ENCODE measurements at regions not wholly inside any gene's neighbourhood (a gene's known extent, or its start where the extent isn't known, plus 50 kb on each side); places are given as distances from the start of the nearest gene placed in this dataset.
"Not testable (repeated sequence)": the region's sequence is repeated elsewhere in the genome, so short reads cannot be mapped to it uniquely, and the experiment has no call there.

DNA sequence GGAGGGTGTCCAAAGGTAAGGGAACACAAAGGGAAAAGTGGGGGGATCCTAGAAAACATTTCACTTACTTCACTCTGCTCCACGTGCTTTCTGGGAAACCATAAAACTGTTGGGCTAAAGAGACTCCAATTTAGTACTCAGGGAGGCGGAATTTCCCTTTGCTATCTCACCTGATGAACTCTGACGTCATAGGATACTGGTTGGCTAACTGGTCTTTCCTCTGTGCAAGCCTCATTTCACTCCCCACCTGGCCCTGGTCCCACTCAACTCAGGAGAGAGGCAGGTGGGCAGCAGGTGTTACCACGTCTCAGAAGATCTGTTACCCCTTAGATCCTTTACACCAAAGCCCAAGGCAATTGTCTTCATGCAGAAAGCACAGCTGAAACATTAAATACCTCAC lies 51.8 kb upstream of the PMAIP1 start:
- H3K4me1 ChIP-seq (ENCODE audit: control insufficient read depth in 1 of 2, insufficient read depth in 2 of 2, low read depth in 1 of 2, low read length in 1 of 2), result no peaks in the 10 kb centered on the region
- ChIA-PET CTCF (interaction anchor here (0.6 to 3.9 kb wide), 4 partner anchors 11 to 1874 kb away, joined by 3 to 16 read pairs (median 3); no protein-coding TSS in a partner anchor), POLR2A (no interaction called here)
- no peak for DNase-seq
- TF ChIP-seq RCOR1 (IDR thresholded peaks at IDR 0.05; ENCODE audit: low read length) (no peak), FOSL2 (IDR thresholded peaks at IDR 0.05; ENCODE audit: borderline replicate concordance, low read depth) (no peak), ELF1 (IDR thresholded peaks at IDR 0.05) (no peak), NRF1 (IDR thresholded peaks at IDR 0.05; ENCODE audit: low read depth, low read length) (no peak), YY1 (IDR thresholded peaks at IDR 0.05; ENCODE audit: low read depth) (no peak)
- TF ChIP-seq, protein P1, sequence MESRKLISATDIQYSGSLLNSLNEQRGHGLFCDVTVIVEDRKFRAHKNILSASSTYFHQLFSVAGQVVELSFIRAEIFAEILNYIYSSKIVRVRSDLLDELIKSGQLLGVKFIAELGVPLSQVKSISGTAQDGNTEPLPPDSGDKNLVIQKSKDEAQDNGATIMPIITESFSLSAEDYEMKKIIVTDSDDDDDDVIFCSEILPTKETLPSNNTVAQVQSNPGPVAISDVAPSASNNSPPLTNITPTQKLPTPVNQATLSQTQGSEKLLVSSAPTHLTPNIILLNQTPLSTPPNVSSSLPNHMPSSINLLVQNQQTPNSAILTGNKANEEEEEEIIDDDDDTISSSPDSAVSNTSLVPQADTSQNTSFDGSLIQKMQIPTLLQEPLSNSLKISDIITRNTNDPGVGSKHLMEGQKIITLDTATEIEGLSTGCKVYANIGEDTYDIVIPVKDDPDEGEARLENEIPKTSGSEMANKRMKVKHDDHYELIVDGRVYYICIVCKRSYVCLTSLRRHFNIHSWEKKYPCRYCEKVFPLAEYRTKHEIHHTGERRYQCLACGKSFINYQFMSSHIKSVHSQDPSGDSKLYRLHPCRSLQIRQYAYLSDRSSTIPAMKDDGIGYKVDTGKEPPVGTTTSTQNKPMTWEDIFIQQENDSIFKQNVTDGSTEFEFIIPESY (IDR thresholded peaks at IDR 0.05; ENCODE audit: borderline replicate concordance, low read depth), result no peak
- TF ChIP-seq, protein P2, sequence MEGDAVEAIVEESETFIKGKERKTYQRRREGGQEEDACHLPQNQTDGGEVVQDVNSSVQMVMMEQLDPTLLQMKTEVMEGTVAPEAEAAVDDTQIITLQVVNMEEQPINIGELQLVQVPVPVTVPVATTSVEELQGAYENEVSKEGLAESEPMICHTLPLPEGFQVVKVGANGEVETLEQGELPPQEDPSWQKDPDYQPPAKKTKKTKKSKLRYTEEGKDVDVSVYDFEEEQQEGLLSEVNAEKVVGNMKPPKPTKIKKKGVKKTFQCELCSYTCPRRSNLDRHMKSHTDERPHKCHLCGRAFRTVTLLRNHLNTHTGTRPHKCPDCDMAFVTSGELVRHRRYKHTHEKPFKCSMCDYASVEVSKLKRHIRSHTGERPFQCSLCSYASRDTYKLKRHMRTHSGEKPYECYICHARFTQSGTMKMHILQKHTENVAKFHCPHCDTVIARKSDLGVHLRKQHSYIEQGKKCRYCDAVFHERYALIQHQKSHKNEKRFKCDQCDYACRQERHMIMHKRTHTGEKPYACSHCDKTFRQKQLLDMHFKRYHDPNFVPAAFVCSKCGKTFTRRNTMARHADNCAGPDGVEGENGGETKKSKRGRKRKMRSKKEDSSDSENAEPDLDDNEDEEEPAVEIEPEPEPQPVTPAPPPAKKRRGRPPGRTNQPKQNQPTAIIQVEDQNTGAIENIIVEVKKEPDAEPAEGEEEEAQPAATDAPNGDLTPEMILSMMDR (IDR thresholded peaks at IDR 0.05), result no peak
- H4K20me1 ChIP-seq (ENCODE audit: insufficient read depth), result no peaks in the 10 kb centered on the region
- no peaks in the 10 kb centered on the region for H3K9me3 ChIP-seq
- H2AFZ ChIP-seq (ENCODE audit: low read depth), result no peak overlapping the region
- H3K9me2 ChIP-seq, result no peaks in the 10 kb centered on the region
- WGBS (ENCODE audit: low lambda C conversion rate), result 90% methylated on average over 4 of the region's 4 CpGs
- H3K36me3 ChIP-seq (replicated peaks in 1 of 2; ENCODE audit: control insufficient read depth in 1 of 2, insufficient read depth in 2 of 2, low read length in 1 of 2), result no peaks in the 10 kb centered on the region
- no peak overlapping the region for H3K4me3 ChIP-seq (ENCODE audit: low read depth in 2 of 2, low read length in 1 of 2)
- H3K27me3 ChIP-seq (ENCODE audit: insufficient read depth), result no peaks in the 10 kb centered on the region
- no peaks in the 10 kb centered on the region for H3K79me2 ChIP-seq (ENCODE audit: insufficient read depth)
- no peak overlapping the region for H3K9ac ChIP-seq
- peaks cover 2% of the 10 kb centered on the region for H3F3A ChIP-seq (replicated peaks; ENCODE audit: insufficient read depth)
- no peak overlapping the region for H3K4me2 ChIP-seq
- no peak overlapping the region for H3K27ac ChIP-seq (ENCODE audit: low read depth in 2 of 2, low read length in 1 of 2)

DNA sequence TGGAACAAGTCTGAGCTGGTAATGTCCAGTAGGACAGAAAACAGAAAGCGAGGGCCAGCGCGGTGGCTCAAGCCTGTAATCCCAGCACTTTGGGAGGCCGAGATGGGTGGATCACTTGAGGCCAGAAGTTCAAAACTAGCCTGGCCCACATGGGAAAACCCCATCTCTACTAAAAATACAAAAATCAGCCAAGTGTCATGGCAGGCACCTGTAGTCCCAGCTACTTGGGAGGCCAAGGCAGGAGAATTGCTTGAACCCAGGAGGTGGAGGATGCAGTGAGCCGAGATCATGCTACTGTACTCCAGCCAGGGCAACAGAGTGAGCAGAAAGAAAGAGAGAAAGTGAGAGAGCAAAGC lies 52.3 kb upstream of the PMAIP1 start:
- H3K79me2 ChIP-seq (ENCODE audit: insufficient read depth); H3F3A ChIP-seq (replicated peaks; ENCODE audit: insufficient read depth); H3K27me3 ChIP-seq (ENCODE audit: insufficient read depth); DNase-seq; H3K36me3 ChIP-seq (replicated peaks in 1 of 2; ENCODE audit: control insufficient read depth in 1 of 2, insufficient read depth in 2 of 2, low read length in 1 of 2); H3K4me1 ChIP-seq (ENCODE audit: control insufficient read depth in 1 of 2, insufficient read depth in 2 of 2, low read depth in 1 of 2, low read length in 1 of 2); H2AFZ ChIP-seq (ENCODE audit: low read depth); H3K4me3 ChIP-seq (ENCODE audit: low read depth in 2 of 2, low read length in 1 of 2); H4K20me1 ChIP-seq (ENCODE audit: insufficient read depth); POLR2A ChIA-PET; H3K27ac ChIP-seq (ENCODE audit: low read depth in 2 of 2, low read length in 1 of 2); H3K9me2 ChIP-seq; H3K4me2 ChIP-seq; H3K9me3 ChIP-seq; H3K9ac ChIP-seq: not testable (repeated sequence)
- 97% methylated on average over 5 of the region's 5 CpGs for WGBS (ENCODE audit: low lambda C conversion rate)
- CTCF ChIA-PET, result interaction anchor here (0.6 to 3.9 kb wide), 2 partner anchors 10 to 24 kb away, joined by 3 to 16 read pairs; no protein-coding TSS in a partner anchor

DNA sequence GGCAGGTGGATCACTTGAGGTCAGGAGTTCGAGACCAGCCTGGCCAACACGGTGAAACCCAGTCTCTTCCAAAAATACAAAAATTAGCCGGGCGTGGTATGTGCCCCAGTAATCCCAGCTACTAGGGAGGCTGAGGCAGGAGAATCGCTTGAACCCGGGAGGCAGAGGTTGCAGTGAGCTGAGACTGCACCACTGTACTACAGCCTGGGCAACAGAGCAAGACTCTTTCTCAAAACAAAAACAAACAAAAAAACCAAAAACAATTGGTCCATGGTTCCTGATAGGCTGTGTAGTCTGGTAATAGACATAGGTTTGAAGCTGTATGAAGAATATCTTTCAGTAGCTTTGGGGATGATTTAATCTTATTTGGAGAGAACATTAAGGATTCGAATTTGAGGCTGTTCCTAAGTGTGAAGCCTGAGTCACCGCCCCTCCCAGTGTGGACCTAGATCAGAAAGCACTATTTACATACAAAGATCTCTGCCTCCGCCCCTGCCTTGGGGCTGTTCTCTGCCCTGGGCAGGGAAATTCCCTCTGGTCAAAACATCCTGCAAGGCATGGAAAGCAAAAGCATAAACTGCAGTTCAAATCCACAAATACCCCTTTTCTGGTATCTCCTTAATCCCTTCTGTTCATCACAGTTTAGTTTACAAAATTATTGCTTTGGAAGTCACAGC lies 52.8 kb upstream of the PMAIP1 start:
- no peaks in the 10 kb centered on the region for H3K4me1 ChIP-seq (ENCODE audit: control insufficient read depth in 1 of 2, insufficient read depth in 2 of 2, low read depth in 1 of 2, low read length in 1 of 2)
- no peak overlapping the region for H3K4me2 ChIP-seq
- H3F3A ChIP-seq (replicated peaks; ENCODE audit: insufficient read depth), result peaks cover 2% of the 10 kb centered on the region
- H3K27ac ChIP-seq (ENCODE audit: low read depth in 2 of 2, low read length in 1 of 2), result no peak overlapping the region
- no peaks in the 10 kb centered on the region for H4K20me1 ChIP-seq (ENCODE audit: insufficient read depth)
- H3K9me3 ChIP-seq, result no peaks in the 10 kb centered on the region
- no peak overlapping the region for H2AFZ ChIP-seq (ENCODE audit: low read depth)
- DNase-seq, result no peak
- no peak overlapping the region for H3K9ac ChIP-seq
- CTCF ChIA-PET, result interaction anchor here (0.6 to 3.9 kb wide), 2 partner anchors 9 to 23 kb away, joined by 3 to 16 read pairs; no protein-coding TSS in a partner anchor
- POLR2A ChIA-PET, result no interaction called here
- H3K79me2 ChIP-seq (ENCODE audit: insufficient read depth), result no peaks in the 10 kb centered on the region
- WGBS (ENCODE audit: low lambda C conversion rate), result 90% methylated on average over 9 of the region's 9 CpGs
- no peaks in the 10 kb centered on the region for H3K9me2 ChIP-seq
- no peaks in the 10 kb centered on the region for H3K27me3 ChIP-seq (ENCODE audit: insufficient read depth)
- H3K36me3 ChIP-seq (replicated peaks in 1 of 2; ENCODE audit: control insufficient read depth in 1 of 2, insufficient read depth in 2 of 2, low read length in 1 of 2), result no peaks in the 10 kb centered on the region
- H3K4me3 ChIP-seq (ENCODE audit: low read depth in 2 of 2, low read length in 1 of 2), result no peak overlapping the region
- TF ChIP-seq ELF1 (IDR thresholded peaks at IDR 0.05) (no peak), POLR2AphosphoS5 (IDR thresholded peaks at IDR 0.05; ENCODE audit: low read depth, low read length) (no peak), TAF1 (IDR thresholded peaks at IDR 0.05; ENCODE audit: borderline replicate concordance, low read depth, low read length) (no peak), FOSL2 (IDR thresholded peaks at IDR 0.05; ENCODE audit: borderline replicate concordance, low read depth) (no peak), YY1 (IDR thresholded peaks at IDR 0.05; ENCODE audit: low read depth) (no peak), JUND (IDR thresholded peaks at IDR 0.05) (no peak)
- TF ChIP-seq, protein P1 (IDR thresholded peaks at IDR 0.05; ENCODE audit: borderline replicate concordance, low read depth), result no peak
- TF ChIP-seq, protein P3, sequence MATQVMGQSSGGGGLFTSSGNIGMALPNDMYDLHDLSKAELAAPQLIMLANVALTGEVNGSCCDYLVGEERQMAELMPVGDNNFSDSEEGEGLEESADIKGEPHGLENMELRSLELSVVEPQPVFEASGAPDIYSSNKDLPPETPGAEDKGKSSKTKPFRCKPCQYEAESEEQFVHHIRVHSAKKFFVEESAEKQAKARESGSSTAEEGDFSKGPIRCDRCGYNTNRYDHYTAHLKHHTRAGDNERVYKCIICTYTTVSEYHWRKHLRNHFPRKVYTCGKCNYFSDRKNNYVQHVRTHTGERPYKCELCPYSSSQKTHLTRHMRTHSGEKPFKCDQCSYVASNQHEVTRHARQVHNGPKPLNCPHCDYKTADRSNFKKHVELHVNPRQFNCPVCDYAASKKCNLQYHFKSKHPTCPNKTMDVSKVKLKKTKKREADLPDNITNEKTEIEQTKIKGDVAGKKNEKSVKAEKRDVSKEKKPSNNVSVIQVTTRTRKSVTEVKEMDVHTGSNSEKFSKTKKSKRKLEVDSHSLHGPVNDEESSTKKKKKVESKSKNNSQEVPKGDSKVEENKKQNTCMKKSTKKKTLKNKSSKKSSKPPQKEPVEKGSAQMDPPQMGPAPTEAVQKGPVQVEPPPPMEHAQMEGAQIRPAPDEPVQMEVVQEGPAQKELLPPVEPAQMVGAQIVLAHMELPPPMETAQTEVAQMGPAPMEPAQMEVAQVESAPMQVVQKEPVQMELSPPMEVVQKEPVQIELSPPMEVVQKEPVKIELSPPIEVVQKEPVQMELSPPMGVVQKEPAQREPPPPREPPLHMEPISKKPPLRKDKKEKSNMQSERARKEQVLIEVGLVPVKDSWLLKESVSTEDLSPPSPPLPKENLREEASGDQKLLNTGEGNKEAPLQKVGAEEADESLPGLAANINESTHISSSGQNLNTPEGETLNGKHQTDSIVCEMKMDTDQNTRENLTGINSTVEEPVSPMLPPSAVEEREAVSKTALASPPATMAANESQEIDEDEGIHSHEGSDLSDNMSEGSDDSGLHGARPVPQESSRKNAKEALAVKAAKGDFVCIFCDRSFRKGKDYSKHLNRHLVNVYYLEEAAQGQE (IDR thresholded peaks at IDR 0.05; ENCODE audit: low read depth, low read length), result no peak
